ENCODE measurements at regions not wholly inside any gene's neighbourhood (a gene's known extent, or its start where the extent isn't known, plus 50 kb on each side); places are given as distances from the start of the nearest gene placed in this dataset.
A peak's percentile ranks its signal among the peaks of the same experiment; 100 is the strongest.

GRCh38 chr9:87029905-87030304 lies 82.6 kb upstream of the GAS1 start:
- DNase-seq (ENCODE audit: low spot score) (no peak), ATAC-seq (ENCODE audit: insufficient number of reproducible peaks, low FRiP score, low read depth) (no peak)
- no peaks in the 10 kb centered on the region for H3K36me3 ChIP-seq
- no peaks in the 10 kb centered on the region for H3K27me3 ChIP-seq (replicated peaks; ENCODE audit: insufficient read depth)
- H3K27ac ChIP-seq = no peak overlapping the region
- no peaks in the 10 kb centered on the region for H3K9me3 ChIP-seq
- no peak overlapping the region for H3K4me3 ChIP-seq
- TF ChIP-seq CTCF (IDR thresholded peaks at IDR 0.05) = no peak
- peaks cover 6 to 22% of the 10 kb centered on the region in 2 donors for H3K4me1 ChIP-seq (ENCODE audit: control insufficient read depth in 1 of 2, low read depth in 2 of 2)

GRCh38 chr9:87034841-87035240 lies 87.5 kb upstream of the GAS1 start:
- no peak for TF ChIP-seq CTCF (IDR thresholded peaks at IDR 0.05)
- ATAC-seq (ENCODE audit: insufficient number of reproducible peaks, low FRiP score, low read depth) (no peak), DNase-seq (ENCODE audit: low spot score) (no peak)
- no peak overlapping the region for H3K4me3 ChIP-seq
- H3K27me3 ChIP-seq (replicated peaks; ENCODE audit: insufficient read depth) = no peaks in the 10 kb centered on the region
- peak overlapping the region; percentile 83 to 84 for H3K27ac ChIP-seq
- peaks cover 12 to 36% of the 10 kb centered on the region in 2 donors for H3K4me1 ChIP-seq (ENCODE audit: control insufficient read depth in 1 of 2, low read depth in 2 of 2)
- H3K9me3 ChIP-seq = no peaks in the 10 kb centered on the region
- no peaks in the 10 kb centered on the region for H3K36me3 ChIP-seq

GRCh38 chr9:87035879-87036278 lies 88.6 kb upstream of the GAS1 start:
- Histone ChIP-seq H3K36me3 (no peaks in the 10 kb centered on the region), H3K4me3 (no peak overlapping the region), H3K9me3 (no peaks in the 10 kb centered on the region), H3K27ac (peak overlapping the region; percentile 83 to 84), H3K4me1 (ENCODE audit: control insufficient read depth in 1 of 2, low read depth in 2 of 2) (peaks cover 12 to 36% of the 10 kb centered on the region in 2 donors), H3K27me3 (replicated peaks; ENCODE audit: insufficient read depth) (no peaks in the 10 kb centered on the region)
- no peak for DNase-seq (ENCODE audit: low spot score)
- no peak for ATAC-seq (ENCODE audit: insufficient number of reproducible peaks, low FRiP score, low read depth)
- no peak for TF ChIP-seq CTCF (IDR thresholded peaks at IDR 0.05)

GRCh38 chr9:87036506-87036905 lies 89.2 kb upstream of the GAS1 start:
- Histone ChIP-seq H3K27me3 (replicated peaks; ENCODE audit: insufficient read depth) (no peaks in the 10 kb centered on the region), H3K9me3 (no peaks in the 10 kb centered on the region), H3K36me3 (no peaks in the 10 kb centered on the region), H3K27ac (peak overlapping the region; percentile 83 to 84), H3K4me3 (no peak overlapping the region), H3K4me1 (ENCODE audit: control insufficient read depth in 1 of 2, low read depth in 2 of 2) (peaks cover 12 to 36% of the 10 kb centered on the region in 2 donors)
- DNase-seq (ENCODE audit: low spot score) = no peak
- no peak for ATAC-seq (ENCODE audit: insufficient number of reproducible peaks, low FRiP score, low read depth)
- no peak for TF ChIP-seq CTCF (IDR thresholded peaks at IDR 0.05)

- H3K36me3 ChIP-seq = no peaks in the 10 kb centered on the region
- no peak overlapping the region for H3K27ac ChIP-seq
- no peak for ATAC-seq (ENCODE audit: insufficient number of reproducible peaks, low FRiP score, low read depth)
- H3K4me3 ChIP-seq = no peak overlapping the region
- H3K27me3 ChIP-seq (replicated peaks; ENCODE audit: insufficient read depth) = no peaks in the 10 kb centered on the region
- H3K4me1 ChIP-seq (ENCODE audit: control insufficient read depth in 1 of 2, low read depth in 2 of 2) = peaks cover 6 to 13% of the 10 kb centered on the region in 2 donors
- no peak for TF ChIP-seq CTCF (IDR thresholded peaks at IDR 0.05)
- no peak for DNase-seq (ENCODE audit: low spot score)
- no peaks in the 10 kb centered on the region for H3K9me3 ChIP-seq
Measured at GRCh38 chr9:87039809-87040392, 92.6 kb upstream of the GAS1 start.
